Chondrocyte (in vitro differentiated cells): ENCODE measurements at regions not wholly inside any gene's neighbourhood (a gene's known extent, or its start where the extent isn't known, plus 50 kb on each side); places are given as distances from the start of the nearest gene placed in this dataset.

ENCODE experiments used
- DNase-seq: peaks from one replicate; pipeline ENCODE4 v3.0.0; 2021; ENCODE audit warnings: mixed read lengths, low spot score
- H3K27ac Mint-ChIP-seq: one replicate; pipeline ENCODE4 v1.8.0; 2021; ENCODE audit warnings: mild to moderate bottlenecking, moderate library complexity, mixed read lengths; ENCODE audit not compliant: unreplicated experiment
- H3K27me3 Mint-ChIP-seq: 2 replicates; pipeline ENCODE4 v1.8.0; 2021; ENCODE audit warnings: low read depth, mixed read lengths
- H3K36me3 Mint-ChIP-seq: 2 replicates; pipeline ENCODE4 v1.8.0; 2021; ENCODE audit warnings: low read depth, mixed read lengths
- H3K4me1 Mint-ChIP-seq: 2 replicates; pipeline ENCODE4 v1.8.0; 2021; ENCODE audit warnings: low read depth, mild to moderate bottlenecking, mixed read lengths
- H3K4me3 Mint-ChIP-seq: one replicate; pipeline ENCODE4 v1.8.0; 2021; ENCODE audit warnings: mild to moderate bottlenecking, moderate library complexity, mixed read lengths; ENCODE audit not compliant: unreplicated experiment
- H3K9me3 Mint-ChIP-seq: 2 replicates; pipeline ENCODE4 v1.8.0; 2021; ENCODE audit warnings: low read depth, mixed read lengths
- CTCF ChIP-seq: fragments of 200-600 bp; sonication (generic); IDR thresholded peaks from 2 replicates; pipeline ENCODE4 v1.5.0; 2021; ENCODE audit warnings: antibody characterized with exemption, mild to moderate bottlenecking, moderate library complexity

- Mint-ChIP-seq H3K9me3 (no peaks in the 10 kb centered on the region), H3K4me1 (peaks cover 61% of the 10 kb centered on the region), H3K27ac (peak overlapping the region; percentile 99), H3K4me3 (no peak overlapping the region), H3K27me3 (no peaks in the 10 kb centered on the region), H3K36me3 (no peaks in the 10 kb centered on the region)
- DNase-seq, result no peak
- no peak for TF ChIP-seq CTCF
These were observed 297.6 kb upstream of the PITRM1 start for GRCh38 chr10:3470191-3470590.

- peaks cover 67% of the 10 kb centered on the region for H3K4me1 Mint-ChIP-seq
- H3K9me3 Mint-ChIP-seq, result no peaks in the 10 kb centered on the region
- DNase-seq, result no peak
- H3K36me3 Mint-ChIP-seq, result no peaks in the 10 kb centered on the region
- H3K4me3 Mint-ChIP-seq, result peak overlapping the region; percentile 3
- no peaks in the 10 kb centered on the region for H3K27me3 Mint-ChIP-seq
- TF ChIP-seq CTCF, result no peak
- peak overlapping the region; percentile 99 for H3K27ac Mint-ChIP-seq
These were observed 297.0 kb upstream of the PITRM1 start for GRCh38 chr10:3469639-3470020.

GRCh38 chr10:3468919-3469638 is 296.5 kb upstream of the PITRM1 start:
- no peak for DNase-seq
- Mint-ChIP-seq H3K27ac (peak overlapping the region; percentile 99), H3K4me3 (peak overlapping the region; percentile 50), H3K27me3 (no peaks in the 10 kb centered on the region), H3K4me1 (peaks cover 67% of the 10 kb centered on the region), H3K36me3 (no peaks in the 10 kb centered on the region), H3K9me3 (no peaks in the 10 kb centered on the region)
- no peak for TF ChIP-seq CTCF

- TF ChIP-seq CTCF, result peak; percentile 77
- Mint-ChIP-seq H3K27ac (peak overlapping the region; percentile 99), H3K4me3 (peak overlapping the region; percentile 50), H3K36me3 (peaks cover 3% of the 10 kb centered on the region), H3K4me1 (peaks cover 60% of the 10 kb centered on the region), H3K27me3 (no peaks in the 10 kb centered on the region), H3K9me3 (peaks cover 4% of the 10 kb centered on the region)
- DNase-seq, result no peak
These were observed 294.7 kb upstream of the PITRM1 start for GRCh38 chr10:3467052-3467951.

- Mint-ChIP-seq H3K4me3 (no peak overlapping the region), H3K27me3 (no peaks in the 10 kb centered on the region), H3K4me1 (peaks cover 49% of the 10 kb centered on the region), H3K9me3 (peaks cover 4% of the 10 kb centered on the region), H3K36me3 (peaks cover 3% of the 10 kb centered on the region), H3K27ac (no peak overlapping the region)
- no peak for DNase-seq
- TF ChIP-seq CTCF, result no peak
These were observed 292.9 kb upstream of the PITRM1 start for GRCh38 chr10:3465406-3465891.
